DND-41 (cell line): ENCODE measurements at regions not wholly inside any gene's neighbourhood (a gene's known extent, or its start where the extent isn't known, plus 50 kb on each side); places are given as distances from the start of the nearest gene placed in this dataset.

Experiments used
- ATAC-seq: fragments of 200-7000 bp; cut with Tn5 transposase; 3 replicates; pipeline ENCODE4 v1.9.1; 2021; ENCODE audit warnings: low read depth; ENCODE audit not compliant: insufficient read depth
- DNase-seq: peaks from one replicate; pipeline ENCODE4 v3.0.0-alpha.2; 2020
- H2AFZ ChIP-seq: 2 replicates; pipeline ENCODE4 v1.6.0; 2012; ENCODE audit warnings: low read depth, low read length
- H3K27ac ChIP-seq: 2 replicates; pipeline ENCODE4 v1.5.1; 2012; ENCODE audit warnings: low read length, inconsistent platforms
- H3K27me3 ChIP-seq: fragments of 200-600 bp; sonication (generic); 2 replicates; pipeline ENCODE4 v1.6.0; 2012; ENCODE audit warnings: low read length, mild to moderate bottlenecking, inconsistent platforms; ENCODE audit not compliant: insufficient read depth, poor library complexity
- H3K36me3 ChIP-seq: 2 replicates; pipeline ENCODE4 v1.5.1; 2012; ENCODE audit warnings: low read length, inconsistent platforms; ENCODE audit not compliant: insufficient read depth
- H3K4me1 ChIP-seq: 2 replicates; pipeline ENCODE4 v1.5.1; 2012; ENCODE audit warnings: mild to moderate bottlenecking, low read length; ENCODE audit not compliant: insufficient read depth
- H3K4me2 ChIP-seq: 2 replicates; pipeline ENCODE4 v1.6.0; 2012; ENCODE audit warnings: mild to moderate bottlenecking, moderate library complexity, low read length, inconsistent platforms; ENCODE audit not compliant: insufficient read depth
- H3K4me3 ChIP-seq, 2 experiments: fragments of 200-600 bp in 1 of 2; shearing (Covaris generic) in 1 of 2; 2 replicates each; pipeline ENCODE4 v1.5.1; 2012 to 2016; ENCODE audit warnings: inconsistent platforms in 2 of 2, low read length in 2 of 2, mild to moderate bottlenecking in 2 of 2, low read depth in 1 of 2, moderate library complexity in 1 of 2
- H3K79me2 ChIP-seq: 2 replicates; pipeline ENCODE4 v1.6.0; 2012; ENCODE audit warnings: low read length, inconsistent platforms; ENCODE audit not compliant: insufficient read depth
- H3K9ac ChIP-seq: 2 replicates; pipeline ENCODE4 v1.6.0; 2012; ENCODE audit warnings: low read depth, mild to moderate bottlenecking, inconsistent platforms, low read length, moderate library complexity
- H3K9me3 ChIP-seq: 2 replicates; pipeline ENCODE4 v1.5.1; 2012; ENCODE audit warnings: low read length, moderate library complexity, mild to moderate bottlenecking, inconsistent platforms; ENCODE audit not compliant: insufficient read depth, severe bottlenecking
- H4K20me1 ChIP-seq: 2 replicates; pipeline ENCODE4 v1.6.0; 2012; ENCODE audit warnings: low read length; ENCODE audit not compliant: insufficient read depth
- EZH2 ChIP-seq: IDR thresholded peaks from 3 replicates; pipeline ENCODE4 v1.6.1; 2012; ENCODE audit warnings: borderline replicate concordance, low read depth, mild to moderate bottlenecking, moderate library complexity, low read length, inconsistent platforms; ENCODE audit not compliant: severe bottlenecking
- TF ChIP-seq, protein P1 (sequence below): IDR thresholded peaks from 2 replicates; pipeline ENCODE4 v1.5.1; 2012; ENCODE audit warnings: borderline replicate concordance, low read length, moderate library complexity, mild to moderate bottlenecking; ENCODE audit not compliant: poor library complexity, severe bottlenecking; ENCODE audit errors: extremely low read depth

- no peaks in the 10 kb centered on the region for H3K36me3 ChIP-seq
- no peak overlapping the region for H3K27ac ChIP-seq
- no peaks in the 10 kb centered on the region for H3K4me1 ChIP-seq
- no peak overlapping the region for H2AFZ ChIP-seq
- ATAC-seq (no peak), DNase-seq (no peak)
- TF ChIP-seq, protein P1, sequence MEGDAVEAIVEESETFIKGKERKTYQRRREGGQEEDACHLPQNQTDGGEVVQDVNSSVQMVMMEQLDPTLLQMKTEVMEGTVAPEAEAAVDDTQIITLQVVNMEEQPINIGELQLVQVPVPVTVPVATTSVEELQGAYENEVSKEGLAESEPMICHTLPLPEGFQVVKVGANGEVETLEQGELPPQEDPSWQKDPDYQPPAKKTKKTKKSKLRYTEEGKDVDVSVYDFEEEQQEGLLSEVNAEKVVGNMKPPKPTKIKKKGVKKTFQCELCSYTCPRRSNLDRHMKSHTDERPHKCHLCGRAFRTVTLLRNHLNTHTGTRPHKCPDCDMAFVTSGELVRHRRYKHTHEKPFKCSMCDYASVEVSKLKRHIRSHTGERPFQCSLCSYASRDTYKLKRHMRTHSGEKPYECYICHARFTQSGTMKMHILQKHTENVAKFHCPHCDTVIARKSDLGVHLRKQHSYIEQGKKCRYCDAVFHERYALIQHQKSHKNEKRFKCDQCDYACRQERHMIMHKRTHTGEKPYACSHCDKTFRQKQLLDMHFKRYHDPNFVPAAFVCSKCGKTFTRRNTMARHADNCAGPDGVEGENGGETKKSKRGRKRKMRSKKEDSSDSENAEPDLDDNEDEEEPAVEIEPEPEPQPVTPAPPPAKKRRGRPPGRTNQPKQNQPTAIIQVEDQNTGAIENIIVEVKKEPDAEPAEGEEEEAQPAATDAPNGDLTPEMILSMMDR: peak; percentile 41
- TF ChIP-seq EZH2: no peak
- no peak overlapping the region for H3K9ac ChIP-seq
- no peaks in the 10 kb centered on the region for H4K20me1 ChIP-seq
- H3K4me3 ChIP-seq: no peak overlapping the region
- H3K9me3 ChIP-seq: no peaks in the 10 kb centered on the region
- H3K27me3 ChIP-seq: no peaks in the 10 kb centered on the region
- no peaks in the 10 kb centered on the region for H3K79me2 ChIP-seq
- H3K4me2 ChIP-seq: no peak overlapping the region
Measured at GRCh38 chr3:39637807-39638206, 170.3 kb downstream of the MOBP start.

DNA sequence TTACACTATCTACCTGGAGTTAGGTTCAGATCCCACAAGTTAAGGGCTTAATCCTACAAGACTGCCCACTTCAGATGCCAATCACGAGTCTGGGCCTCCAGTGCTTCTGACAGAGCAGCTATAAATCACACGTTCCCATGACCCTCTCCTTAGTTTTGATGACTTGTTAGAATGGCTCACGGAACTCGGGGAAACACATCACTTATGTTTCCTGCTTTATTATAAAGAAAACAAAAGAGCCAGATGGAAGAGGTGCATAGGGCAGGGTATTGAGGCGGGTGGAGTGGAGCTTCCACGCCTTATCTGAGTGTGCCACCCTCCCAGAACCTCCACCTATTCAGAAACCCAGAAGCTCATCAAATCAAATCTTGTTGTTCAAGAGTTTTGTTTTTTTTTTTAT lies 170.8 kb downstream of the MOBP start:
- Histone ChIP-seq H4K20me1 (no peaks in the 10 kb centered on the region), H3K27me3 (no peaks in the 10 kb centered on the region), H3K4me3 (no peak overlapping the region), H3K9me3 (no peaks in the 10 kb centered on the region), H3K27ac (no peak overlapping the region), H3K4me1 (no peaks in the 10 kb centered on the region), H3K9ac (no peak overlapping the region), H3K79me2 (no peaks in the 10 kb centered on the region), H3K4me2 (no peak overlapping the region), H2AFZ (no peak overlapping the region), H3K36me3 (no peaks in the 10 kb centered on the region)
- DNase-seq: no peak
- TF ChIP-seq, protein P1: no peak
- no peak for TF ChIP-seq EZH2
- no peak for ATAC-seq

GRCh38 chr3:39639344-39640236 lies 169.8 kb upstream of the MYRIP start:
- Histone ChIP-seq H3K79me2 (no peaks in the 10 kb centered on the region), H2AFZ (no peak overlapping the region), H3K9ac (no peak overlapping the region), H3K4me2 (no peak overlapping the region), H3K27ac (no peak overlapping the region), H4K20me1 (no peaks in the 10 kb centered on the region), H3K4me1 (no peaks in the 10 kb centered on the region), H3K4me3 (no peak overlapping the region), H3K36me3 (no peaks in the 10 kb centered on the region), H3K27me3 (no peaks in the 10 kb centered on the region), H3K9me3 (no peaks in the 10 kb centered on the region)
- TF ChIP-seq EZH2: no peak
- TF ChIP-seq, protein P1: no peak
- ATAC-seq (no peak), DNase-seq (no peak)
